ENCODE measurements at regions not wholly inside any gene's neighbourhood (a gene's known extent, or its start where the extent isn't known, plus 50 kb on each side); places are given as distances from the start of the nearest gene placed in this dataset.

DNA sequence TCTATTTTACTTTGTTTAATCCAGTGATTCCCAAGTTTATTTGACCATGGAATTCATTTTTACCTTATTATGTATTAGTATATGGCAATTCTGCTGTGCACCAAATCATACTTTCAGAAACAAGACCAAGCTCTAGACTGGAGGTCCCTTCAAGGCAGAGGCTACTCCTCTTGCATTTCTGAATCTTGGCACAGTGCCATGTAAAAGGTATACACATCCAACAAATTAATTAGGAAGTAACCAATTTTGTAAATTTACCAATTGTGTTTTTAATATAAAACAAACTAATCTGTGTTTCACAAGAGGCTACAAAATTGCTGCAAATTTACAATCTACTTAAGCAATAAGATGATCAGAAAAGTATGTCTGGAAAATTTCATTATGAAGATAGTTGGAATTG lies 712.2 kb upstream of the HS3ST1 start:
- Histone ChIP-seq H3K27ac (no peak overlapping the region), H3K9me3 (ENCODE audit: severe bottlenecking) (no peaks in the 10 kb centered on the region), H3K36me3 (no peaks in the 10 kb centered on the region), H3K4me3 (ENCODE audit: low read depth, low read length) (no peak overlapping the region), H3K27me3 (ENCODE audit: insufficient read depth, low read depth, severe bottlenecking) (no peaks in the 10 kb centered on the region)
- no peak for DNase-seq
- TF ChIP-seq, protein P1, sequence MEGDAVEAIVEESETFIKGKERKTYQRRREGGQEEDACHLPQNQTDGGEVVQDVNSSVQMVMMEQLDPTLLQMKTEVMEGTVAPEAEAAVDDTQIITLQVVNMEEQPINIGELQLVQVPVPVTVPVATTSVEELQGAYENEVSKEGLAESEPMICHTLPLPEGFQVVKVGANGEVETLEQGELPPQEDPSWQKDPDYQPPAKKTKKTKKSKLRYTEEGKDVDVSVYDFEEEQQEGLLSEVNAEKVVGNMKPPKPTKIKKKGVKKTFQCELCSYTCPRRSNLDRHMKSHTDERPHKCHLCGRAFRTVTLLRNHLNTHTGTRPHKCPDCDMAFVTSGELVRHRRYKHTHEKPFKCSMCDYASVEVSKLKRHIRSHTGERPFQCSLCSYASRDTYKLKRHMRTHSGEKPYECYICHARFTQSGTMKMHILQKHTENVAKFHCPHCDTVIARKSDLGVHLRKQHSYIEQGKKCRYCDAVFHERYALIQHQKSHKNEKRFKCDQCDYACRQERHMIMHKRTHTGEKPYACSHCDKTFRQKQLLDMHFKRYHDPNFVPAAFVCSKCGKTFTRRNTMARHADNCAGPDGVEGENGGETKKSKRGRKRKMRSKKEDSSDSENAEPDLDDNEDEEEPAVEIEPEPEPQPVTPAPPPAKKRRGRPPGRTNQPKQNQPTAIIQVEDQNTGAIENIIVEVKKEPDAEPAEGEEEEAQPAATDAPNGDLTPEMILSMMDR (IDR thresholded peaks at IDR 0.05; ENCODE audit: low read depth, low read length) = no peak

DNA sequence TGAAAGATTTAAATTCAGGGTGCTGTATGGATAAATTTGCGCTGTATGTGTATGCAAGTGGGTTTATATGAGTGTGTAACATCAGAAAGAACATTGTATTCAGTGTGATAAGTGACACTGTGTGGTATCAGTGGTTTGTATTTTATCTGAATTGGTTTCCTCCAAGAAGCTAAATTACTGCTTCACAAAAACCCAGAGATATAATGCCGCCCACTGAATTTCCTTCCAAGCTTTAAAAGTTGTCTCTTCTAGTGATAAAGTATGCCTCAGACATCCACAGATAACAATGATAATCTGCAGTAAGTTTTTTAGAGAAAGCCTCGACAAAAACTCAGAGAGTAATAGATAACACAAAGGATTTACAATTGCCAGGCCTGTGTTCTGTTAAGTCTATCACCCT lies 710.6 kb upstream of the HS3ST1 start:
- TF ChIP-seq, protein P1 (IDR thresholded peaks at IDR 0.05; ENCODE audit: low read depth, low read length) = no peak

DNA sequence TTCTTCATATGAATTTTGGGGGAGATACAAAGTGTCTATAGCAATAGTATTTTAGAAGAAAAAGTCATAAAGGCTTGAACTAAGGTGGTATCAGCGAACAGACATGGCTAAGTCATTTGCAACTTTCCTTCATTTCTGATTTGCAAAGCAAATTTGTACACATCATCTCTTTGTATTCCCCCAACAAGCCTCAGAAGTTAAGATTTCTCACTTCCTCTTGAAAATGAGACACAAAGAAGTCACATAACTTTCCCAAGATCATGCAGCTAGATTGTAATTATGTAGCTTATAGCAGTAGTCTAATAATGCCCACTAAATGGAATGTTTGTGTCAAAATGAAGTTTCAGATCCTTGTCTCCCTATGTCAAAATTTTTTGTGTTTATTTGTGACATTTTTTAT lies 709.8 kb upstream of the HS3ST1 start:
- no peaks in the 10 kb centered on the region for H3K9me3 ChIP-seq (ENCODE audit: severe bottlenecking)
- no peaks in the 10 kb centered on the region for H3K27me3 ChIP-seq (ENCODE audit: insufficient read depth, low read depth, severe bottlenecking)
- TF ChIP-seq, protein P1 (IDR thresholded peaks at IDR 0.05; ENCODE audit: low read depth, low read length) = no peak
- DNase-seq = no peak
- no peak overlapping the region for H3K27ac ChIP-seq
- no peak overlapping the region for H3K4me3 ChIP-seq (ENCODE audit: low read depth, low read length)
- no peaks in the 10 kb centered on the region for H3K36me3 ChIP-seq

More for the DNA sequence above, 710.6 kb upstream of the HS3ST1 start:
- H3K36me3 ChIP-seq = no peaks in the 10 kb centered on the region
- H3K4me3 ChIP-seq (ENCODE audit: low read depth, low read length) = no peak overlapping the region
- no peaks in the 10 kb centered on the region for H3K9me3 ChIP-seq (ENCODE audit: severe bottlenecking)
- H3K27me3 ChIP-seq (ENCODE audit: insufficient read depth, low read depth, severe bottlenecking) = no peaks in the 10 kb centered on the region
- no peak overlapping the region for H3K27ac ChIP-seq
- no peak for DNase-seq

DNA sequence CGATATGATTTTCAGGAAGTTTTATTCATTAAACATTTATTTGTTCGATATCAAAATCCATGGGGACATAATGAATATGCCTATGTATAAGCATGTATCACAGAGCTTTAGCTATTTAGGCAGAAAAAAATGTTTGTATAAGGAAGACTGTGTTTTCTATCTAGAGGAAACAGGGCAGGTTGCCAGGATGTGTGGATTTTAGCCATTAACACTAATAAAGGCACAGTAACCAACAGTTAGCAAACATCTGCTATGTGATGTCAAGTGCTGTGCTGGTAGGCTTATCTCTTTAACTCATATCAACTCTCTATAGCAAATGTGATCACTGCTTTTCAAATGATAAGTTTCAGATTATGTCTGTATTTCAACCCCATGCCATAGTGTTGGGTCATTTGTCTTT lies 708.9 kb upstream of the HS3ST1 start:
- H3K4me3 ChIP-seq (ENCODE audit: low read depth, low read length) = no peak overlapping the region
- no peak for DNase-seq
- no peaks in the 10 kb centered on the region for H3K27me3 ChIP-seq (ENCODE audit: insufficient read depth, low read depth, severe bottlenecking)
- no peaks in the 10 kb centered on the region for H3K9me3 ChIP-seq (ENCODE audit: severe bottlenecking)
- TF ChIP-seq, protein P1 (IDR thresholded peaks at IDR 0.05; ENCODE audit: low read depth, low read length) = no peak
- H3K36me3 ChIP-seq = no peaks in the 10 kb centered on the region
- no peak overlapping the region for H3K27ac ChIP-seq

DNA sequence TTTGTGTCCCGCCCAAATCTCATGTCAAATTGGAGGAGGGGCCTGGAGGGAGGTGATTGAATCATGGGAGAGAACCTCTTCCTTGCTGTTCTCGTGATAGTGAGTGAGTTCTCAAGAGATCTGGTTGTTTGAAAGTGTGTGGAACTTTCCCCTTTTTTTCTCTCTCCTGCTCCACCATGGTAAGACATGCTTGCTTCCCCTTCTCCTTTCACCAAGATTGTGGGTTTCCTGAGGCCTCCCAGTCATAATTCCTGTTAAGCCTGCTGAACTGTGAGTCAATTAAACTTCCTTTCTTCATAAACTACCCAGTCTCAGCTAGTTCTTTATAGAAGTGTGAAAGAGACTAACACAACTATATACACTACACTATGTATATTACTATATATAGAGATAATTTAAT lies 697.8 kb upstream of the HS3ST1 start:
- Histone ChIP-seq H3K27ac (no peak overlapping the region), H3K36me3 (no peaks in the 10 kb centered on the region), H3K9me3 (ENCODE audit: severe bottlenecking) (no peaks in the 10 kb centered on the region), H3K27me3 (ENCODE audit: insufficient read depth, low read depth, severe bottlenecking) (no peaks in the 10 kb centered on the region), H3K4me3 (ENCODE audit: low read depth, low read length) (no peak overlapping the region)
- TF ChIP-seq, protein P1 (IDR thresholded peaks at IDR 0.05; ENCODE audit: low read depth, low read length) = no peak
- DNase-seq = no peak

DNA sequence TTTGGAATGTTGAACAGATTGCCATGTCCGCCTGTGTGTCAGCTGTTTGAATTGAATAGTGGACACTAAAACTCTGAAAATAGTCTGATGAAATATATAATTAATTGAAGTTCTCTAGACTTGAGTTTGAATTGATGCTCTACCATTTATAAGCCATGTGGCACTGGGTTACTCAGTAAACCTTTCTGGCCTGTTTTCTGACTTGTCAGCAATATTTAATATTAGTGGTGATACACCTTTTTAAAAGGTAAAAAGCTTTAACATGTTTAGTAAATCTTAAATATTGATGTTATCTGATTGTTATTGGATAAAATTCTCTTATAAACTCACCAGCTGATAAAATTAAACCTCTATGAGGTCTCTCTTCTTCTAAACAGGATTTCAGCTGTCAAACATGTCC lies 695.4 kb upstream of the HS3ST1 start:
- no peak overlapping the region for H3K4me3 ChIP-seq (ENCODE audit: low read depth, low read length)
- no peaks in the 10 kb centered on the region for H3K36me3 ChIP-seq
- TF ChIP-seq, protein P1 (IDR thresholded peaks at IDR 0.05; ENCODE audit: low read depth, low read length) = no peak
- H3K27me3 ChIP-seq (ENCODE audit: insufficient read depth, low read depth, severe bottlenecking) = no peaks in the 10 kb centered on the region
- no peak overlapping the region for H3K27ac ChIP-seq
- H3K9me3 ChIP-seq (ENCODE audit: severe bottlenecking) = no peaks in the 10 kb centered on the region
- DNase-seq = no peak
